Fibroblast of villous mesenchyme (primary cell): ENCODE measurements at regions not wholly inside any gene's neighbourhood (a gene's known extent, or its start where the extent isn't known, plus 50 kb on each side); places are given as distances from the start of the nearest gene placed in this dataset.
A peak's percentile ranks its signal among the peaks of the same experiment; 100 is the strongest.

Source experiments
- DNase-seq: peaks from one replicate; pipeline ENCODE4 v3.0.0-alpha.2; 2010; ENCODE audit warnings: low read depth
- H3K4me3 ChIP-seq: 2 replicates; pipeline ENCODE4 v1.5.1; 2011; ENCODE audit warnings: low read depth, mild to moderate bottlenecking, low read length
- CTCF ChIP-seq: IDR thresholded peaks from 2 replicates; pipeline ENCODE4 v1.5.1; 2012; ENCODE audit warnings: low read depth, mild to moderate bottlenecking, low read length; ENCODE audit not compliant: insufficient read depth

GRCh38 chr3:65166531-65166930 is 478.7 kb upstream of the ADAMTS9 start:
- TF ChIP-seq CTCF, result no peak
- H3K4me3 ChIP-seq, result no peak overlapping the region
- no peak for DNase-seq

- no peak for TF ChIP-seq CTCF
- no peak overlapping the region for H3K4me3 ChIP-seq
- DNase-seq, result no peak
Measured at GRCh38 chr3:65158023-65158422, 470.2 kb upstream of the ADAMTS9 start.

- no peak overlapping the region for H3K4me3 ChIP-seq
- no peak for TF ChIP-seq CTCF
- no peak for DNase-seq
Measured at GRCh38 chr3:65153850-65154512, 466.2 kb upstream of the ADAMTS9 start.

GRCh38 chr3:65151666-65152065 is 463.9 kb upstream of the ADAMTS9 start:
- H3K4me3 ChIP-seq, result no peak overlapping the region
- TF ChIP-seq CTCF, result no peak
- peak; percentile 44 for DNase-seq

GRCh38 chr3:65149877-65150276 is 462.1 kb upstream of the ADAMTS9 start:
- DNase-seq, result no peak

GRCh38 chr3:65148687-65149086 is 460.9 kb upstream of the ADAMTS9 start:
- DNase-seq, result no peak
- TF ChIP-seq CTCF, result no peak
- H3K4me3 ChIP-seq, result no peak overlapping the region

More at GRCh38 chr3:65149877-65150276, 462.1 kb upstream of the ADAMTS9 start:
- no peak for TF ChIP-seq CTCF
- H3K4me3 ChIP-seq, result no peak overlapping the region

GRCh38 chr3:65146179-65146578 is 458.4 kb upstream of the ADAMTS9 start:
- no peak overlapping the region for H3K4me3 ChIP-seq
- TF ChIP-seq CTCF, result no peak
- DNase-seq, result no peak
